ENCODE measurements at regions not wholly inside any gene's neighbourhood (a gene's known extent, or its start where the extent isn't known, plus 50 kb on each side); places are given as distances from the start of the nearest gene placed in this dataset.
"Not testable (repeated sequence)": the region's sequence is repeated elsewhere in the genome, so short reads cannot be mapped to it uniquely, and the experiment has no call there.

GRCh38 chr16:22572331-22573224 lies 61.9 kb downstream of the NPIPB5 start:
- DNase-seq: not testable (repeated sequence)

- DNase-seq: not testable (repeated sequence)
Observed at GRCh38 chr16:22573225-22573530, 62.5 kb downstream of the NPIPB5 start.

- DNase-seq: not testable (repeated sequence)
Observed at GRCh38 chr16:22576506-22576905, 65.8 kb downstream of the NPIPB5 start.

- not testable (repeated sequence) for DNase-seq
Observed at GRCh38 chr16:22583195-22583594, 72.5 kb downstream of the NPIPB5 start.

- DNase-seq: not testable (repeated sequence)
Observed at GRCh38 chr16:22584459-22584858, 73.8 kb downstream of the NPIPB5 start.

GRCh38 chr16:22584941-22585340 lies 74.2 kb downstream of the NPIPB5 start:
- not testable (repeated sequence) for DNase-seq

GRCh38 chr16:22585431-22585830 lies 74.7 kb downstream of the NPIPB5 start:
- DNase-seq: not testable (repeated sequence)

GRCh38 chr16:22586732-22587131 lies 76.0 kb downstream of the NPIPB5 start:
- DNase-seq: not testable (repeated sequence)

- DNase-seq: not testable (repeated sequence)
Observed at GRCh38 chr16:22589757-22590156, 79.1 kb downstream of the NPIPB5 start.

GRCh38 chr16:22596445-22597045 lies 85.9 kb downstream of the NPIPB5 start:
- not testable (repeated sequence) for DNase-seq

GRCh38 chr16:22603744-22604143 lies 93.1 kb downstream of the NPIPB5 start:
- not testable (repeated sequence) for DNase-seq

- DNase-seq: not testable (repeated sequence)
Observed at GRCh38 chr16:22606619-22607018, 95.9 kb downstream of the NPIPB5 start.

GRCh38 chr16:22609798-22610197 lies 99.1 kb downstream of the NPIPB5 start:
- not testable (repeated sequence) for DNase-seq

GRCh38 chr16:22611128-22611527 lies 100.4 kb downstream of the NPIPB5 start:
- DNase-seq: not testable (repeated sequence)

- DNase-seq: no peak
Observed at GRCh38 chr16:22614271-22614947, 103.7 kb downstream of the NPIPB5 start.

GRCh38 chr16:22618842-22619241 lies 108.2 kb downstream of the NPIPB5 start:
- no peak for DNase-seq

GRCh38 chr16:22621586-22622155 lies 111.0 kb downstream of the NPIPB5 start:
- DNase-seq: no peak

GRCh38 chr16:22622703-22623102 lies 112.0 kb downstream of the NPIPB5 start:
- DNase-seq: no peak

- DNase-seq: no peak
Observed at GRCh38 chr16:22623351-22623781, 112.7 kb downstream of the NPIPB5 start.

GRCh38 chr16:22624038-22624799 lies 113.5 kb downstream of the NPIPB5 start:
- no peak for DNase-seq

- no peak for DNase-seq
Observed at GRCh38 chr16:22624800-22625533, 114.3 kb downstream of the NPIPB5 start.

- no peak for DNase-seq
Observed at GRCh38 chr16:22625967-22626366, 115.3 kb downstream of the NPIPB5 start.
